Epithelial cell of esophagus (primary cell): ENCODE measurements at regions not wholly inside any gene's neighbourhood (a gene's known extent, or its start where the extent isn't known, plus 50 kb on each side); places are given as distances from the start of the nearest gene placed in this dataset.

Experiments used
- DNase-seq: peaks from one replicate; pipeline ENCODE4 v3.0.0; 2010; ENCODE audit warnings: low read depth
- H3K4me3 ChIP-seq: 2 replicates; pipeline ENCODE4 v1.5.1; 2011; ENCODE audit warnings: mild to moderate bottlenecking, low read length, control low read depth
- TF ChIP-seq, protein P1 (sequence below): IDR thresholded peaks from 2 replicates; pipeline ENCODE4 v1.5.1; 2011; ENCODE audit warnings: low read depth, mild to moderate bottlenecking, low read length, control low read depth, inconsistent platforms; ENCODE audit not compliant: insufficient read depth; ENCODE audit errors: missing control alignments

DNA sequence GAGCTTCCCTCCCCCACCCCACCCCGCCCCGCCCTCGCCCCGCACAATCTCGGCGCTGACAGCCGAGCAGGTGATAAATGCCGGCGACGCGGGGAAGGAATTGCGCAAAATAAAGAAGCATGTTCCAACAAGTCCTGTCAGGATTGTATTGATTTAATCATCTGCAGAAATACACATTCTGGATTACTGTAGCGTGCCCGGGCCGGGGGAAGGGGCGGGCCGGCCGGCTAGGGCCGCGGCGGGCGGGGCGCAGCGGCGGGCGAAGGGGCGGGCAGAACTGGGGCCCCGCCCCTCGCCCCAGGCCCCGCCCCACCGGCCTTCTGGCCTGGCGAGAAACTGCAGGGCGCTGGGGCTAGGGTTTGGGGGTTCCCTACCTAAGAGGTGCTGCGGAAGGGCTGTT, 88.9 kb upstream of the PAX2 start:
- TF ChIP-seq, protein P1, sequence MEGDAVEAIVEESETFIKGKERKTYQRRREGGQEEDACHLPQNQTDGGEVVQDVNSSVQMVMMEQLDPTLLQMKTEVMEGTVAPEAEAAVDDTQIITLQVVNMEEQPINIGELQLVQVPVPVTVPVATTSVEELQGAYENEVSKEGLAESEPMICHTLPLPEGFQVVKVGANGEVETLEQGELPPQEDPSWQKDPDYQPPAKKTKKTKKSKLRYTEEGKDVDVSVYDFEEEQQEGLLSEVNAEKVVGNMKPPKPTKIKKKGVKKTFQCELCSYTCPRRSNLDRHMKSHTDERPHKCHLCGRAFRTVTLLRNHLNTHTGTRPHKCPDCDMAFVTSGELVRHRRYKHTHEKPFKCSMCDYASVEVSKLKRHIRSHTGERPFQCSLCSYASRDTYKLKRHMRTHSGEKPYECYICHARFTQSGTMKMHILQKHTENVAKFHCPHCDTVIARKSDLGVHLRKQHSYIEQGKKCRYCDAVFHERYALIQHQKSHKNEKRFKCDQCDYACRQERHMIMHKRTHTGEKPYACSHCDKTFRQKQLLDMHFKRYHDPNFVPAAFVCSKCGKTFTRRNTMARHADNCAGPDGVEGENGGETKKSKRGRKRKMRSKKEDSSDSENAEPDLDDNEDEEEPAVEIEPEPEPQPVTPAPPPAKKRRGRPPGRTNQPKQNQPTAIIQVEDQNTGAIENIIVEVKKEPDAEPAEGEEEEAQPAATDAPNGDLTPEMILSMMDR, result no peak
- H3K4me3 ChIP-seq, result no peak overlapping the region
- peak; percentile 85 for DNase-seq

DNA sequence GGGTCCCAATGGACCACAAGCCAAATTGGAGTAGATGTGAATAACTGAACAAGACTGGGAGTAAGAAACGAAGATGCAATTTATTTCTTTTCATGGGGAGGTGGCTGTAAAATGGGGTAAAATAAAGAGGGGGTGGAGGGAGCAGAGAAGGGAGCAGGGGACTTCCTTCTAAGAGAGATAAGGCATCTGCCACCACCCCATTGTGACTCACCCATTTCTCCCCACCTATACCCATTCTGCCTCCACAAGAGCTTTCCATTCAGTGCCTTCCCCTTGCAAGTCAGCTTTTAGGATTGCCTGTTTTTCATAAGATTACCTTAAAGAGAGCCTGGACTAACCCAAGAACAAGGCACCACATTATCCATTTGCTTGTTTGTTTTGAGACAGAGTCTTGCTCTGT, 87.1 kb upstream of the PAX2 start:
- TF ChIP-seq, protein P1, result no peak
- H3K4me3 ChIP-seq, result no peak overlapping the region
- DNase-seq, result no peak

DNA sequence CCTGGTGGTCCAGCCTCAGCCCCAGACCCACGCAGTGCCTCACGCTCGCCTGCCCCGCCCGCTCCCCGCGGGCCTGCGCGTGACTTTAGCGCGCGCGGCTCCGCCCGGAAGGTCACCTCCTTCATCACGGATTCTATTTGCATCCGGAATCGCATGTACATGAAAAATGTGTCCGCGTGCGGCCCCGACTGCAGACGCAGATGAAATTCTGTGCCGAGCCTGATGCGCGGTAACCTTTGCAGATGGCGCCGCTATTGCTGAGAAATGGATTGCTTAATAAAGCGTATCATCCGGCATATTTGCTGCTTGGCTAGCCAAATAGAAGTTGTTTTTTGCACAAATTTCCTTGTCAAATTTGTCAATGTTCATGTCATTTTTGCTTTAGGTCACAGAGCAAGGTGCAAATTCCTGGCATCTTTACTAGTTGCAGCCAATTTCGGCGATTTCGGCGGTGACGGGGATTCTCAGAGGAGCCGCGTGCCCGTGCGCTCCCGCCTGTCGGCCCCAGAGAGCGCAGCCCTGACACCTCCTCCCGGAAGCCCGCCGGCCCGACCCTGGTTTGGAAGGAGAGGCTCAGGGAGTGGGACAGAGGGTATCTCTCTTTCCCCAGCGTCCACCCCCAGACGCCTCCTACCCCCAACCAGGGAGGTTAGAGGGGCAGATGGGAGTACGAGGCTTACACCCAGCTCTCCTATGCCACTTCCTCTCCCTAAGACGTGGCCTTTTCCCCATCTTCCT, 85.9 kb upstream of the PAX2 start:
- H3K4me3 ChIP-seq, result no peak overlapping the region
- TF ChIP-seq, protein P1, result no peak
- DNase-seq, result no peak

DNA sequence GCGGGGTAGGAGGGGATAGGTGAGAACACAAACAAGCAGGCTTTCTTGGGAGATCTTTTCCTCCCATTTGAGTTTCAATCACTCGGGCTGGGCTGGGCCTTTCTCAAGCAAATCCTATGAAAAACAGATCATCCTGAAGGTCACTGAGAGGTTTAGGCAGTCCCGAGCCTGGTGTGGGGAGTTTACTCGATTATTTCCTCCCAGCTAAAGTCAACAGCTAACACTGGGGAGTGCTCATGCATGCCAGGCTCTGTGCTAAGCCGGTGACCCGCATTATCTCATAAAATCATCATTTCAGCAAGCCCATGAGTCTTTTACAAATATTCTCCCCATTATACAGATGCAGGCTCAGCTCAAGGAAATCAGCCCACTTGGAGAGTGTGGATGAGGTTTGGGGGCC, 85.0 kb upstream of the PAX2 start:
- TF ChIP-seq, protein P1, result no peak
- no peak overlapping the region for H3K4me3 ChIP-seq
- no peak for DNase-seq

DNA sequence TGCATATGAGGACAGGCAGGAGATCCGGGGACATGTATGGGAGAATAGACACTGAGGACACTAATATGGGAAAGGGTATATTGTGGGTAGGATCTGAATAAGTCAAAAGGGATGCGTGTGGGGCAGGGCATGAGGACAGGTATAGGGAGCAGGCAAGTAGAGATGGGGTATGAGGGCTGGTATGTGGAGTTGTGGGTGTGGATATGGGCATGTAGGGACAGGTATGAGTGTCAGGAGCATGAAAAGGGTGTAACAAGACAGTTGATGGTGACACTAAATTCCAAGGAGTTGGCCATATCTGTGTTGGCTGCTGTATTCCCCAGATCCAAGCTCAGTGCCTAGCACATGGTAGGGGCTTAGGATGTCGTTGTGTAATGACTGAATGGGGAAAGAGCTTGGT, 84.4 kb upstream of the PAX2 start:
- TF ChIP-seq, protein P1, result no peak
- peak; percentile 45 for DNase-seq
- H3K4me3 ChIP-seq, result no peak overlapping the region

DNA sequence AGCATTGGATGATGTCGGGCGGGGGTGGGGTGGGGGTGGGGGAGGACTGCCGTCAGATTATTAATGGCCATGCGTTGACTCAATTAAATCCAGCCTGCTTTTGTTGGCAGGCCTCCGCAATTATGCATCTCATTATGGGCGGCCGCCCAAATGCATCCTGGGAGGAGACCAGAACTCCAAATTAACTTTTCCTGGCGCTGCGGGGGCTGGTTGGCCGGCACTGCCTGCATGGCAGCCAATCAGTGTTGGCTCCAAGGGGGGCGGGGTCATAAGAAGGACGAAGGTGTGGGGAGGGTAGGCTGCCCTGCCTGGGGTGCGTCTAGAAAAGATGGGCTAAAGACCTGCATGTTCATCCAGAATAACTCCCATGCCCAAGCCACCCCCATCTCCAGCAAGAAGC, 83.9 kb upstream of the PAX2 start:
- no peak for DNase-seq
- TF ChIP-seq, protein P1, result no peak
- H3K4me3 ChIP-seq, result no peak overlapping the region

DNA sequence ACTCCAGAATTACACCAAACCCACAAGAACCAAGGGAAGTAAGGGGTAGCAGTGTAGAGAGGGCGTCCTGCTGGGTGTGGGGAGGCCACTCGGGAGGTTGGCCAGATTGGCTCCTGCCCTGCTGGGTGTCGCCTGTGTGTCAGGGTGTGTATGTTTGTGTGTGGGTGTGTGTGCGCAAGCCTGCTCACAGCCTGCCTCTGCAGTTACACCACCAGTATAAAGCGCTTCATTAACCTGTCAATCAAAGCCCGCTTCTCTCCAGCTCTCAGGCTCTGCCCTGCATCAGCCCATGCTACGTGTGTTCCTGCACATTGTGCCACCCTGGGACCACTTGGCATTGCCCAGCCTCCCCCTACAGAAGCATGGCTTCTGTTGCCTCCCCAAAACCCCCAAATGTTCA, 83.3 kb upstream of the PAX2 start:
- TF ChIP-seq, protein P1, result no peak
- no peak overlapping the region for H3K4me3 ChIP-seq
- DNase-seq, result no peak
